RPMI7951 (cell line): ENCODE measurements at regions not wholly inside any gene's neighbourhood (a gene's known extent, or its start where the extent isn't known, plus 50 kb on each side); places are given as distances from the start of the nearest gene placed in this dataset.

Experiments used
- DNase-seq: peaks from one replicate; pipeline ENCODE4 v3.0.0-alpha.2; 2012; ENCODE audit warnings: low read depth

DNA sequence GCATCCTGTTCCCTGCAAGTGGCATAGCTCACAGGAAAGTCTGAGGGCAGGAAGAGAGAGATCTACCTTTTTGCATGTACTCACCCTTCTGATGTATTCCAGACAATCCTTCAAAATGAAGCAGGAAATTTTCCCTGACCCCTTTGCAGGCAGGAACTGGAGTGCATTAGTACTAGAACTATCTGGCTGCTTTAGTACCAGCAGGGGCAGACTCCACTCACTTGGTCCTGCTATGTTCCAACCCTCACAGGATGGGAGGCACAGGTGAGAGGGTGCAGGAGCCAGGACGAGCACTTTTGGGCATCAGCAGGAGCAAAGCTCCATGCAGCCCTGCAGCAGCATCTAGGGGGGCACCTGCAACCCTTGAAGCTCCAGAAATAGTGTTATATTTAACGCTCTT is 116.3 kb upstream of the IGF1 start:
- no peak for DNase-seq

DNA sequence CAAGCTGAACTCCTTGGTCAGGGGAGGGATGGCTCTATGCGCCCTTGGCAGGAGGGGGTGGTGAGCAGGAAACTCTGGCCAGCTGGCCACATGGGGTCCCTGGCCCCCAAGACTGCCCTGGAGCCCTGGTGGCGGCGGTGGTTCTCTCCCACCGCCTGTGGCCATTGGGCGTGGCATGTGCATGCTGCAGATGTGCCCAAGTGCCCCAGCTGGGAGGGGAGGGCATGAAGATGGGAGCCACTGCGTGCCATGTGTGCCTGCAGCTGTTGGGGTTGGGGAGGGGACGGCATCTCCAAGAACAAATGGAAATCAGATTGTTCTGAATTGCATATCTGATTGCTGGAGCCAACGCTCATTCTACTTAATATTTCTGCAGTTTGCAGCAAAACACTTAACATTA is 115.7 kb upstream of the IGF1 start:
- peak; percentile 7 for DNase-seq

DNA sequence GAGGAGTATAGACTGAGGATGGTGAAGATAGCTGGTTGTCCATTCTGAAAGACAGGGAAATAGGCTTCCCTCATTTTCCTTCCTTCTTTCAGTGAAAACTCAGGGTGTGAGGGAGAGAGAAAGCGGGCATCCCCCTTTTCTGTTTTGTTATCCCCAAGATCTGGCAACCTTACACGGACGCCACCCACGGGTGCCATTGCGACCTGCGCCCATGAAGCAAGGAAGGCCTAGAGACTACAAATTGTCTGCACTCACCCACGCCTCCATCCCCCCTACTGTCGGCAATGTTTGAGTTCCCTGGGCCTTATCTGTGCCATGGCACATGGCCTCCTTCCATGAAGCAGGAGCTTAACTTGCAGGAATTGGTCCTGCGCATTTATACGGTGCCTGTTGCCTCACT is 115.0 kb upstream of the IGF1 start:
- DNase-seq, result no peak

DNA sequence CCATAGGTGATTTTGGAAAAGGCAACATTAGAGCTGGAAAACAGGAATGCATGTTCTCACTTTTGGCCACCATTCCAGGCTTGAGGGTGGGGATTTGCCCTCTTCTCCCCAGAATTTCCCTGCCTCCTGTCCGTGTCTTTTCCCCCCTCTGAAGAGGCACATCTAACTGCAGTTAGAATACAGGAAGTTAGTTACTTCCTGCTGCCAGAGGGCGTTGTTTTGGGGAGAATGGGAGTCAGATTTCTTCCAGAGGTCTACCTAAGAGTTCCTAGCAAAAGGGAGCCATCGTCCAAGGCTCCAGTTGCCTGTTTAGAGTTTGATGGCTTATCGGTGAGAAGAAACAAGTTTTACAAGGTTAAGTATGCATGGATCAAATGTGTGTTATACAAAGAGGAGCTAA is 112.8 kb upstream of the IGF1 start:
- no peak for DNase-seq

DNA sequence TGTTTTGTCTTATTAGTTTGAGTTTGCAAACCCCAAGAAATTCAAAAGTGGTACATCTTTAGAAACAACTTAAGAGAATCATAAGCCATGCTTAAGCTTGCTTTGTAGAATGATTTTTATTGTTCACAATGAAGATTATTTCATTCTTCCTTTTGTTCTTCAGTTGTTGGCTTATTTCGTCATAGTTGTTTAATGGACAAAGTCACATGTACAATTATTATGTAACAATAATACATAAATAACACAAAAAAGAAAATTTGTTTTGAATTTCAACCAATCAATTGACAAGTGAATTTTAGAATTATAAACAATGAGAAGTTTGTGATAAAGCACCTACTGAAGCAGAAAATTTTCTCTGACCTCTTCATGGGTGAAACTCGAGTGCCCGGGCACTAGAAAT is 111.8 kb upstream of the IGF1 start:
- no peak for DNase-seq

DNA sequence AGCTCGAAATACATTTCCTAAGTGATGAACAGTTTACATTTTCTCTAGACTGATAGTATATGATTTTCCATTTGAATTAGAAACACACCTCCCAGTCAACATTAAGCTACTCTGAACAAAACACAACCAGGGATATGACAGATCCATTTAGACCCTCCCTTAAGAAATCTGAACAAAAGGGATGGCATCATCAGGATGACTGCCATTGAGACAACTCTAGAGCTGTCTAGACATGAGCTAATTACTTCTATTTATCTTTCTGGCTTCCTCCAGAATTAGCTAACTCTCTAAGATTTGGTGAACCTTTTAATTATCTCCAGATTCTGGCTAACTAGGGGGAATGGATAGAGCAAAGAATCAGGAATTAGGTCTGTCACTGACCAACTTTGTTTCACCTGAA is 92.9 kb upstream of the IGF1 start:
- DNase-seq, result no peak

DNA sequence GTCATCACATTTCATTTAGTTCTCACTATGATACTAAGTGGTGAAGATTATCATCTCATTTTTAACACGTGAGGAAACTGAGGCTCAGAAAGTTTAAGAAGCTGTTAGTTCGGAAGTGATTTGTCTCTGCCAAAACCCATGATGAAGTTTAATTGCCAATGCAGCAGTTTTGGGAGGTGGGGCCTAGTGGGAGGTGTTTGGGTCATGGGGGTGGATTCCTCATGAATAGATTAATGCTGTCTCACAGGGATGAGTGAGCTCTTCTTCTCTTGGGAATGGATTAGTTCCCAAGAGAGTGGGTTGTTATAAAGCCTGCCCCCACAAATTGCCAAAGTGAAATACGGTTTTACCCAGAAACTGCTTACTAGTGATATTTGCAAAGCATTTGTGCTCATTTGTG is 91.5 kb upstream of the IGF1 start:
- no peak for DNase-seq

DNA sequence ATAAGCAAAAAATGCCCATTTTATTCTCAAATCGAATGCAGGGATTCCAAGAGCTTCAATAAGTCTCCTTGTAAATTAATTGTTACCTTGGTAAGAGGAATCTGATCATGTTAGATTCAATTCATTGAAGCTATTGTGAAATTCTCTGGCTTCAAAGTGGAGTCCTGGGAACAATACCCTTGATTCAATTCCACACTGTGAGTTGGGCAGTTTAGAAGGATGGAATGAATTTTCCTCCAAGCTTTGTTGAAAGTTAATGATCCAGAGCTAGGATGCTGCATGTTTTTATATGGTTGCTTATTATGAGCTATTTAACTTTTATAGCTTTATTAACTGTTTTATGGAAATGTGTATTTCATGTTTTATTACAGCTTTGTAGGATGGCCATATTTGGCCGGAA is 89.9 kb upstream of the IGF1 start:
- DNase-seq, result no peak

DNA sequence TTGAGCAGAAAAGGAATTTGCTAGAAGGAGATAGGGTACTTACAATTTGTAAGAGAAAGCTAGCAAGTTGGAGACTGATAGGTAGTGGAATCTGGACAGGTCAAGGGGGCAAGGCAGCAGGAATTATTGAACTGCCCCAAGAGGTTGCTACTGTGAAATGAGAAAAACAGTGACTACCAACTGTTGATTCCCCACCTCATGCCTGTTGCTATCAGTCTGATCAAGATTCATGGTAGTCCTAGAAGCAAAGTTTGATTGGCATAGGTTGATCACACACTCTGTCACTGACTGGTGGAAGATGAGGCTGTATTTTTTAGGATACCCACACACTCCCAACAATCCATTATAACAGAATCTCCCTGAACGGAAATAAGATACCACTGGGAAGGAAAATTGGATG is 89.4 kb upstream of the IGF1 start:
- DNase-seq, result no peak

DNA sequence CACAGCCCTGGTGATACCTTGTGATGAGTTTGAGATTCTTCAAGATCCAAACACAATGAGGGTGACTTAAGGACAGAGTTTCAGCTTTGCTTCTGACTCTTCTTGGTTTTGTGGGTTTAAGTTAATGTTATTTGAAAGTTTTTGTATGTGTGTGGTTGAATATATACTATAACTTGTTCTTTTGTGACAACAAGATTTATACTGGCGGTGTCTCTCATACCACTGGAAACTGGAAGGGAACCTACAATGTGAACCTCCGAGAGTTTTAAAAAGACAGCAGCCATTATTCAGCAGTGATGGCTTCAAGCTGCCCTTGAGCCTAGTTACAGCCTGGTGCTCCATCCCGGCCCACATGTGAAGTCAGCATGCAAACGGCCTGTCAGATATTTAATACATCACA is 87.9 kb upstream of the IGF1 start:
- no peak for DNase-seq

DNA sequence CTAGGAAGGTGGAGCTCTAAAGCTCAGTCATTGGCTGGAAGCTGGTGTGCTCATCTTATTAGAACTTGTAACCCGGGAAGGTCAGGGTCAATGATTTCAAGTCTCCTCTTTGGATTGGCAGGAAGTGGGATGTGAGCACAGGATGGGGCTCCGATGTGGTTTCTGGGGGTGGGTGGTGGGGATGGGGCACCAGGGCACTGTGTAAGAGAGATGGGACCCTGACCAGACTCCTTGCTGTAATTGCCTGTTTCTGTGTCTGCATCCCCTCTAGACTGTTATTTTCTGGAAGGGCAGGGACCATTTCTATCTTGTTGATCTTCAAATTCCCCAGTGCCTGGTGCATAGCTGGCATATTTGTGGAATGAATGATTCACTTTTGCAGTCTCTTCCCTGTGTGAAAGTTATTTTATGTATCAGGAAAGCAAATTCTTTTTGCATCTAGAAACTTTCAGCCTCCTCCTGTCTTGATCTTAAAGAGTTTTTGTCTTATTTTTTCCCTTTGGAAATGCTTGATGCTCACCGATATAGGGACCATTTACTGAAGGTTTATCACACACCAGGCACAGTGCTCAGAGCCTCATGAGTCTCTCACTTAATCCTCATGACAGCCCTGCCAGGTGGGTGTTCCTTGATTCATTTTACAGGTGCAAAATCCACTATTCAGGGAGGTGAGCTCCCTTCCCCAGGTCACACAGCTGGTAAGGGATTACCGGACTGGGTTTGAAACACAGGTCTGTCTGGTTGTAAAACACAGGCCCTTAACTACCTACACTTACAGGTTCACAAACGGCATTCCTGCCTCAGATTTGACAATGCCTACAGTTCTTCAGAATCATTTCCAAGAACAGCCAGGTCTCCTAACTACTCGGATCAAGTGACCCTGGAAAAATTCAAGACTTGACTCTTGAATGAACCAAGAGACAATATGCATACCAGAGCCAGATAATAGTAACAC is 86.9 kb upstream of the IGF1 start:
- peak; percentile 70 for DNase-seq

DNA sequence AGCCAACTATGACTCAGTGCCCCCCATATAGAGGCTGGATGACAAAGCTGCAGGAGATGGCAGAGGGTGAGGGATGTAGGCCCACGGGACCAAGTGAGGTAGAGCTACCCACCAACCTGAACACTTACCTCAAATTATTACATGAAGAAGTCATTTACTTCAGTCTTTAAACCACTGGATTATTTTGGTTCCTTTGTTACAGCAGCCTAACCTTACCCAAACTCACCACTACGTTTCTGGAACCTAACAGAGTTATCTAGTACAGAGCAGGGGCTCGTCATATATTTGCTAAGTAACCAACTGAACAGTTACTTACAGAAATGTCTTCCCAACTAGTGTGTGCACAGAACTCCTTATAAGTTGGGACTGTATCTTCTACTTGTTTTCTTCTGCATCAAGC is 85.2 kb upstream of the IGF1 start:
- no peak for DNase-seq

DNA sequence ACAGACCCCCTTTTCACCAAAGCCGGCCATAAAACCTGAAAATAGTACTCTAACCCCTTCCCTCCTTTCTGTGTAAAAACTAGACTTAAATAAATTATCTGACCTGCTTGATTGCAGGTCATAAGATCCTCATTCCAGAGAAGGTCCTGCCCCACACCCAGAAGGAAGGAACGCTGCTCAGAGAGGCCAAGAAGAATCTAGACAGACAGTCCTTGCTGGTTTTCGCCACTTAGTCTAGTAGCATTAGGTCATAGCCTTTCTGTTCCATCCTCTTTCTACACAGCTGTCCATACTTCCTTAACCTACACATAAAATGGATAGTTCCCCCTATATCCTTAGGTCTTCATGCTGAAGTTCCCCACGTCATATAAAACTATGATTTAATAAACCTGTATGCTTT is 83.7 kb upstream of the IGF1 start:
- no peak for DNase-seq

DNA sequence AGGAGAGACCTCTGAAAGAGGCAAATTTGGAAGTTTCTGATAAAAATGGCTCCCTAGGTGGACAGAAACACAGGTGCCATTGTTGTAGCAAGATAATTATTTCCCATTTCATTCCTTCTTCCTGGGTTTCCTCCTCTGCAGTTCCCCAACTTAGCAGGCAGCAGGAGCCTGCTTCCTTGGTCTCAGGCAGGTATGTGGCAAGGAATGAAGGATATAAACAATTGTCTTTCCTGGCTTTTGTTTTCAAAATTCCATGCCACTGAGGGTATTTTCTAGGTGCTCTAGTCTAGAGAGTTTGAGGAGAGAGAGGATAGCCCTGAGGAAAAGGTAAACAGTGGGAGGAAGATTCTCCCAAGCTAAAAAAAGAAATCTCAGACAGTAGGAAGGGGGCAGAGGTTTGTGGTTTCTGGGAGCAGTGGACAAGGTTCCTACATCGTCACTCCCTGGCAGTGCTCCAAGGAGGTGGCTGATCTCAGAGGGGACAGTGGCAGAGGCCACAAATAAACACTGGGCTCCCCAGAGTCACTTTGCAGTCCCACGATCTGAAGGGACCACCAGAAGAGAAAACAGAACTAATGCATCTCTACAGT is 82.6 kb upstream of the IGF1 start:
- DNase-seq, result peak; percentile 49

DNA sequence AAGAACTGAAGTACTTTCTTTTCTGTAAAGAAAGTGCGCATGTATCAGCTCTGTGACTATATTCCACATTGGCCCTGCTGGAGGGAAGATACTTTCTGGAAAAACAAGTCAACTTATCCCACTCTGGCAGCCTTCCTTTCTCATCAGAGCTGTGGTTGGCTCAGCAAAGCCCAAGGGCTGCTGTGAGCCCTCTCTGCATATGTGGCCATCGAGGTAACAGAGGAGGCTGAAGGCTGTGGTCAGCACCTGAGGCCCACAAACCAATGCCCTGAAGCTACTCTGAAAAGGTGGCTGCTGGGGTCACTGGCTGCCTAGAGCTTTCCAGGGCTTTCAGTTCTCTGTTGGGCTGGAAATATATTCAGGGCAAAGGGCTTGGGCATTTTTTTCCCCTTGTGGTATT is 70.8 kb upstream of the IGF1 start:
- peak; percentile 58 for DNase-seq

DNA sequence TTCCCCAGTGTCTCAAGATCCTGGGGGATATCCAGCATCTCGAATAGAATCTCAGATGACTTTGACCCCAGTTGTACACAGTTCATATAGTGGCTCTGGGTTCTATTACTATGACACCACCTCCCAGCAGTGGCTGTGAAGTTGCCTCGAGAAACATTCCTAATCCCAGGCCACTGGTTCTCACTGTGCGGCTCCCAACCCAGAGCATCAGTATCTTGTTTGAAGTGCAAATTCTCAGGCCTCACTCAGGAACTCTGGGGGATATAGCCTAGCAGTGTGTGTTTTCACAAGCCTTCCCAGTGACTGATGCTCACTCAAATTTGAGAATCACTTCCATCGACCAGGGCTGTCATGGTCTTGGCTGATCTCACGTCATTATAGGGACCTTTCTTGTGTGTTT is 69.3 kb upstream of the IGF1 start:
- no peak for DNase-seq

DNA sequence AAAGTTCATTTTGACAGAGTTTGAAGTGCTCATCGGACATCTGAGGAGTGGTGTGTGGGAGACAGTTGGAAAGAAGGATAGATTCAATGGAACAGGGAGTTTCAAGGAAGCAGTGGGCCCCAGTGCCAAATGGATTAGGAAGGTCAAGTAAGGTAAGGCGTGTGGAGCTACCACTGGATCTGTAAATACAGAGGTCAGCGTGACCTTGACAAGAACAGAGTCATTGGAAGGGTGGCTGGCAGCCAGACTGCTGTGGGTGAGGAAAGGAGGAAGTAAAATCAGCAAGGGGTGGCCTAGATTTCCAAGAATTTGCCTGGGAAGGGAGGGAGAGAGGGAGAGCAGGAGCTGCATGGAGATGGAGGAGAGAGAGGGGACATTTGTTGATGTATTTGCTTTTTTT is 68.2 kb upstream of the IGF1 start:
- peak; percentile 39 for DNase-seq

DNA sequence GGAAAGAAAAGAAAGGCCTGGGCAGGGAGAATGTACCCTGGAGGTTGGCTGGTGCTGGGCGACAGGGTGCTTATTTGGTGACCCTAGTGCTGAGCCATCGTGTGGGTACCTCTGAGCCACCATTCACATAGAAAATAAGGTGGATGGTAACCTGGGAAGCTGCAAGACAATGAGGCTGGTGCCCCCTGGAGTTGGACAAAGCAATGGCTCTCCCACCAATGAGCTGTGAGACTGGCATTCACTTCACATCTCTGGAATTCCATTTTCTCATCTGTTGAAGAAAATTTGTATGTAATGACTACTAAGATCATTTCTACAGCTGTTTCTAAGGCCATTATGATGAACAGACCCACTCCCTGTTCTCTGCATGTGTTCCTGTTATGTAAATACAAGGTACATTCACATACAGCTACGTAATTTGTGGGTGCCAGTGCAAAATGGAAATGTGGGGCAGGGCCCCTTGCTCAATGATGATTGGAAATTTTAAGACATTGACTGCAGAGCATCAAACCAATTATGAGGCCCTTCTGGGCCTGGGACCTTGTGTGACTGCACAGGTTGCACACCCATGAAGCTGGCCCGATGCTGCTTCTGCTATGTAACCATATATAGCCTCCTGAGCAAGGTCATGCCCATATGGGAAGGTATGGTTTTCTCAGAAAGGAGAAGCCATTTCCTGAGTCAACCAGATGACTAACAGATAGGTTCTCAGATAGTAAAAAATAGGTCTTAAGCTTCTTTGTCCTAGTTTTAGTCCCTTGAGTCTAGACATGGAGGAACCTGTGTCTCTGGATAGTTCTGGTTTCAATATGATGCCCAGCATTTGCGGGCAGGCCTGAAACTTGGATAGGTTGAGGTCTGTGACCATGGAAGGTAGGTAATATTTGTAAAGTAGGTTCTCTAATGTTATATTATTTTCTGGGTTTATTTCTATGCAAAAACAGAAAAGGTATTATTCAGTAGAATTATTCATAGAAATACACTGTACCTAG is 63.4 kb upstream of the IGF1 start:
- DNase-seq, result no peak

DNA sequence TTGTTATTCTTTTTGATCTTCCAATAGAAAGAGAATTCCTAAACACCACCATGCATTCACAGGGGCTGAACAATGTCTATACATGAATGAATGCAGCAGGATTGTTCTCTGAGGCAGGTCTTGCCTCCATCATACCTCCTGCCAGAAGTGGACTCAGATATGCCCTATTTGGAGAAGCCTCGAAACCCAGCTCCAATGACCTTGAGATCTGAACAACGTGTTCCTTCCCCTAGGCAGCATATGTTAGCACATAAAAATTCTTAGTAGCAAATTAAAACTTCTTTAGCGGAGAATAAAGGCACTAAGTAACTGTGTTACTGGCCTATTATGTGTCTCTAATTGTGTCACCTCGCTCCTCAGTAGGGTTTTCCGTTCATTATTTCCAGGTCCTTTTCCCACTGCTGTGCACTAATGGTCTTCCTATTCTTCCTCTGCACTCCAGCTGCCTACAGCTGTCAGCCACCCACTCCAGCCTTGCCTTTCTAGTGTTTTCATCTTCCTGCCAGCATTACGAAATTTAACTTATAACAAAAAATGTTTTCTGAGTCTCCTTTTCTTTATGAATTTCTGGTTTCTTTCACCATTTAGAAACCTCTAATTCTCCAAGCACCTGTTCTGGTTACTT is 62.6 kb upstream of the IGF1 start:
- DNase-seq, result no peak

DNA sequence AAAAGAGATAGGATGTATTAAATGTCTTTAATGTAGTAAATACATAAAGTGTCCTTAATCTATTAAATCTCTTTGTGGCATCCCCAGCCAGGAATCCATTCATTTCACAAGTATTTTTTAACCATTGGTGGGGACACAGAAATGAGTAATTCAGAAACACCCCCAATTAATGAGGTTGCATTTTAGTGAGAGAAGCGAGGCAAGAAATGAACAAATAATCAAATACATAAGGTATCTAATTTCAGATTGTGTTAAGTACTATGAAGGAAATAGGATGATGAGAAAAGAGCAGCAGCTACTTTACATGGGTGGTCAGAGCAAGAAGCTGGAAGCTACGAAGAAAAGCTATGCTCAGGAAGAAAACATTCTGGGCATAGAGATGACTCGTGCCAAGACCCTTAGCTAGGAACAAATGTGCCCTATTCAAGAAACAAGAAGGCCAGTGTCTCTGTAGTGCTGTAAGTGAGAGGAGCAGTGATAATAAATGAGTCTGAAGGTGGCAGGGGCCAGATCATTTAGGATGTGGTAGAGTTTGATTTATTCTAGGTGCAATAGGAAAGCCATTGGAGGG is 60.5 kb upstream of the IGF1 start:
- no peak for DNase-seq
